Hepatocyte (in vitro differentiated cells): ENCODE measurements at regions not wholly inside any gene's neighbourhood (a gene's known extent, or its start where the extent isn't known, plus 50 kb on each side); places are given as distances from the start of the nearest gene placed in this dataset.

ENCODE experiments used
- EZH2phosphoT487 ChIP-seq: fragments of 200-600 bp; sonication (generic); IDR thresholded peaks from one replicate; pipeline ENCODE4 v1.6.1; 2018; ENCODE audit warnings: antibody characterized with exemption, mild to moderate bottlenecking, low read depth, moderate library complexity; ENCODE audit not compliant: unreplicated experiment, severe bottlenecking
- TF ChIP-seq, protein P1 (sequence below): fragments of 200-600 bp; sonication (generic); IDR thresholded peaks from 2 replicates; pipeline ENCODE4 v1.5.1; 2016; ENCODE audit warnings: antibody characterized with exemption, mild to moderate bottlenecking; ENCODE audit not compliant: poor library complexity

DNA sequence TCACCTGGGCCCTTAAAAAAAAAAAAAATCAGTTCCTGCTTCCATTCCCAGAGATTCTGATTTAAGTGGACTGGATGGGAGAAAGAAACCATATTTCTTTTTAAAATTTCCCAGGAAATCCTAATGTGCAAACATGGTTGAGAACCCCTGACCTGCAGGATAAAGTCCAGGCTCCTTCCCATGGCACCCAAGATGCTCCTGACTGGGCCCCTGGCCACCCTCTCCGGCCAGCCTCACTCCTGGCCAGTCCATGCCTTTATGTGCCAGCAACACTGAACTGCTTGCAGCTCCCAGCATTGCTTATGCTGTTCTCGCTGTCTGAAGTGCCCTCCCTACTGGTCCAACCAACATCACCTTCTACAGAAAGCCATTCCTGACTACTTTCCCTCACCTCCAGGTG, 93.9 kb downstream of the TEX35 start:
- TF ChIP-seq, protein P1, sequence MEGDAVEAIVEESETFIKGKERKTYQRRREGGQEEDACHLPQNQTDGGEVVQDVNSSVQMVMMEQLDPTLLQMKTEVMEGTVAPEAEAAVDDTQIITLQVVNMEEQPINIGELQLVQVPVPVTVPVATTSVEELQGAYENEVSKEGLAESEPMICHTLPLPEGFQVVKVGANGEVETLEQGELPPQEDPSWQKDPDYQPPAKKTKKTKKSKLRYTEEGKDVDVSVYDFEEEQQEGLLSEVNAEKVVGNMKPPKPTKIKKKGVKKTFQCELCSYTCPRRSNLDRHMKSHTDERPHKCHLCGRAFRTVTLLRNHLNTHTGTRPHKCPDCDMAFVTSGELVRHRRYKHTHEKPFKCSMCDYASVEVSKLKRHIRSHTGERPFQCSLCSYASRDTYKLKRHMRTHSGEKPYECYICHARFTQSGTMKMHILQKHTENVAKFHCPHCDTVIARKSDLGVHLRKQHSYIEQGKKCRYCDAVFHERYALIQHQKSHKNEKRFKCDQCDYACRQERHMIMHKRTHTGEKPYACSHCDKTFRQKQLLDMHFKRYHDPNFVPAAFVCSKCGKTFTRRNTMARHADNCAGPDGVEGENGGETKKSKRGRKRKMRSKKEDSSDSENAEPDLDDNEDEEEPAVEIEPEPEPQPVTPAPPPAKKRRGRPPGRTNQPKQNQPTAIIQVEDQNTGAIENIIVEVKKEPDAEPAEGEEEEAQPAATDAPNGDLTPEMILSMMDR, result no peak
- TF ChIP-seq EZH2phosphoT487, result no peak
